Heart left ventricle (tissue), 16 donors: ENCODE measurements at regions not wholly inside any gene's neighbourhood (a gene's known extent, or its start where the extent isn't known, plus 50 kb on each side); places are given as distances from the start of the nearest gene placed in this dataset.

Experiments used
- ATAC-seq, 4 donors: fragments of 200-7000 bp; cut with Tn5 transposase; one replicate each; pipeline ENCODE4 v1.9.1; 2020 to 2022; ENCODE audit warnings: moderate library complexity in 4 of 4, mild to moderate bottlenecking in 3 of 4, moderate number of reproducible peaks in 1 of 4
- DNase-seq, 5 donors: peaks; one replicate each; pipeline ENCODE4 v3.0.0-alpha.2; 2020
- H3K27ac ChIP-seq, 12 donors: fragments of 200-600 bp; sonication (generic) in 4 of 12; one replicate each; pipeline versions ENCODE4 v1.5.0 to v1.8.0; 2016 to 2022; ENCODE audit warnings: mild to moderate bottlenecking in 2 of 12
- H3K27me3 ChIP-seq, 9 donors: fragments of 200-600 bp; sonication (generic) in 2 of 9; one replicate each; pipeline versions ENCODE4 v1.5.1 to v1.8.0; 2016 to 2022; ENCODE audit warnings: mild to moderate bottlenecking in 3 of 9
- H3K36me3 ChIP-seq, 9 donors: fragments of 200-600 bp; sonication (generic) in 2 of 9; one replicate each; pipeline versions ENCODE4 v1.5.0 to v1.8.0; 2018 to 2022; ENCODE audit warnings: mild to moderate bottlenecking in 2 of 9
- H3K4me1 ChIP-seq, 12 donors: fragments of 200-600 bp; sonication (generic) in 4 of 12; one replicate each; pipeline versions ENCODE4 v1.5.0 to v1.8.0; 2016 to 2022; ENCODE audit warnings: mild to moderate bottlenecking in 3 of 12
- H3K4me3 ChIP-seq, 12 donors: fragments of 200-600 bp; sonication (generic) in 4 of 12; one replicate each; pipeline versions ENCODE4 v1.5.0 to v1.8.0; 2017 to 2022; ENCODE audit warnings: mild to moderate bottlenecking in 9 of 12, moderate library complexity in 4 of 12
- H3K9me3 ChIP-seq, 12 donors: fragments of 200-600 bp; sonication (generic) in 4 of 12; one replicate each; pipeline versions ENCODE4 v1.5.0 to v1.8.0; 2016 to 2022; ENCODE audit warnings: mild to moderate bottlenecking in 1 of 12
- CTCF ChIP-seq, 12 donors: fragments of 200-600 bp; sonication (generic) in 4 of 12; IDR thresholded peaks; one replicate each; pipeline versions ENCODE4 v1.5.0 to v1.8.0; 2018 to 2022; ENCODE audit warnings: antibody characterized with exemption in 12 of 12, mild to moderate bottlenecking in 5 of 12
- POLR2A ChIP-seq, 2 donors: fragments of 450-650 bp; IDR thresholded peaks; one replicate each; pipeline ENCODE4 v1.6.1; 2017; ENCODE audit warnings: antibody characterized with exemption in 2 of 2, mild to moderate bottlenecking in 2 of 2, moderate library complexity in 2 of 2
- WGBS, 4 donors: extraction: QIAGEN DNeasy Blood & Tissue Kit in 2 of 4; methylation state at CpG; one replicate each; pipeline versions ENCODE4 v1.1.5 to v1.1.7; 2013 to 2018; 5-methylcytosine and 5-hydroxymethylcytosine counted together
- intact Hi-C, 10 donors: fragments of 100-400 bp; cut with DNase I; formaldehyde crosslinking; loops; one replicate each; pipeline versions ENCODE4 v1.11.1 to v1.14.2; 2022
- donor health status: ischemic (EF 13 %, LVEDD 7.1; RV severe dilation, severe dysfunction).
- donor health status: healthy with polysubstance abuse.
- donor health status: DM: no; HTN: yes; CAD: no.
- donor health status: DM: no; HTN: no; CAD: no.
- donor health status: ischemic (EF 25% LVEDD 6.9; RV normal size, moderate dysfunction).
- donor health status: ischemic (EF 25% LVEDD 5.7; RV mildly dilated, moderate dysfunction).
- donor health status: healthy.
- donor health status: DM: yes; HTN: yes; CAD: no.
- donor health status: ischemic (EF 35%, LVEDD 5.7; RV mildly dilated, moderate dysfunction).
- donor health status: nonischemic (EF 11% LVEDD 7.7; RV severe dilation, severe dysfunction).
- donor health status: DM: yes; HTN: yes; CAD: no.
- donor health status: PGD.
- donor health status: ischemic (EF 29% LVEDD 5.4; RV normal size, mild dysfunction).
- donor health status: nonischemic (EF 23%, LVEDD 6.1; RV moderate dilation, normal function).

DNA sequence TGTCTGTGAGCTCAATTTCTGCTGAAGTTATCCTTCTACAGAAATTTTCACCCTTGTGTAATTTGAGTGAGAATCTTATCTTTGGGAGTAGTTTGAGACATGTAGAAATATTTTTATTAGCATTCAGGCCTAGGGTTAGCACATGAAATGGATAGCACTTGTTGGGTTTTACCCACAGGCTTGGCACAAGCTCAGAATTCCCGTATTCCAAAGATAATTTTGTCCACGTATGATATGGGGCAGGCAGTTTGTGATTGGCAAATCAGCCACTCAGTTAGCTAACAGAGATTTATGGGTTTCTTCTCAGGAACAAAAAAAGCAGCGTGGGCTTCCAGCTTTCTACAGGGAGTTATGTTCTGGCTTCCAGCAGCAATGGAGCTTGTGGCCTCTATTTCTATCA, 117.9 kb upstream of the DCAF8L1 start:
- WGBS, 4 donors: 17 to 30% (median 23%) methylated on average over 3 of the region's 3 CpGs
- ATAC-seq (no peak), DNase-seq (no peak)
- H3K36me3 ChIP-seq: no peaks in the 10 kb centered on the region
- H3K27me3 ChIP-seq: no peaks in the 10 kb centered on the region
- no peak for TF ChIP-seq POLR2A (IDR thresholded peaks at IDR 0.05)
- no peak for TF ChIP-seq CTCF (IDR thresholded peaks at IDR 0.05)
- H3K9me3 ChIP-seq: no peaks in the 10 kb centered on the region
- intact Hi-C loops: no loop called here
- H3K4me3 ChIP-seq: no peak overlapping the region
- H3K4me1 ChIP-seq: no peaks in the 10 kb centered on the region
- H3K27ac ChIP-seq: no peak overlapping the region

- DNase-seq (no peak), ATAC-seq (no peak)
- WGBS, 4 donors: 57 to 87% (median 69%) methylated on average over 2 of the region's 2 CpGs
- Histone ChIP-seq H3K27me3 (no peaks in the 10 kb centered on the region), H3K36me3 (no peaks in the 10 kb centered on the region), H3K4me3 (no peak overlapping the region), H3K4me1 (no peaks in the 10 kb centered on the region), H3K9me3 (no peaks in the 10 kb centered on the region), H3K27ac (no peak overlapping the region)
- TF ChIP-seq POLR2A (IDR thresholded peaks at IDR 0.05) (no peak), CTCF (IDR thresholded peaks at IDR 0.05) (no peak)
- intact Hi-C loops: no loop called here
These were observed 104.4 kb upstream of the DCAF8L1 start for GRCh38 chrX:28085653-28086052.

GRCh38 chrX:28058901-28059300, 77.7 kb upstream of the DCAF8L1 start:
- 8 to 25% (median 22%) methylated on average over 2 of the region's 2 CpGs for WGBS, 4 donors
- DNase-seq (no peak), ATAC-seq (no peak)
- no peaks in the 10 kb centered on the region for H3K4me1 ChIP-seq
- H3K27me3 ChIP-seq: no peaks in the 10 kb centered on the region
- intact Hi-C loops: no loop called here
- H3K27ac ChIP-seq: no peak overlapping the region
- H3K4me3 ChIP-seq: no peak overlapping the region
- H3K9me3 ChIP-seq: peaks cover 0 to 13% (median 1%) of the 10 kb centered on the region in 12 donors
- H3K36me3 ChIP-seq: no peaks in the 10 kb centered on the region
- no peak for TF ChIP-seq POLR2A (IDR thresholded peaks at IDR 0.05)
- TF ChIP-seq CTCF (IDR thresholded peaks at IDR 0.05): no peak

- DNase-seq: no peak
- Histone ChIP-seq H3K9me3 (peaks cover 0 to 6% (median 0%) of the 10 kb centered on the region in 12 donors), H3K27me3 (no peaks in the 10 kb centered on the region), H3K27ac (no peak overlapping the region), H3K4me3 (no peak overlapping the region), H3K36me3 (no peaks in the 10 kb centered on the region), H3K4me1 (no peaks in the 10 kb centered on the region)
- 83 to 94% (median 89%) methylated on average over 24 to 27 of the region's 27 CpGs for WGBS, 4 donors
- no peak for ATAC-seq
- intact Hi-C loops: no loop called here
- TF ChIP-seq POLR2A (IDR thresholded peaks at IDR 0.05) (no peak), CTCF (IDR thresholded peaks at IDR 0.05) (no peak)
These were observed 61.7 kb upstream of the DCAF8L1 start for GRCh38 chrX:28042826-28043564.
